ENCODE measurements at regions not wholly inside any gene's neighbourhood (a gene's known extent, or its start where the extent isn't known, plus 50 kb on each side); places are given as distances from the start of the nearest gene placed in this dataset.

- no peak for TF ChIP-seq ASH2L (IDR thresholded peaks at IDR 0.05; ENCODE audit: borderline replicate concordance, low read depth)
- no peak for TF ChIP-seq RFX5 (IDR thresholded peaks at IDR 0.05; ENCODE audit: low read depth, low read length)
- TF ChIP-seq, protein P1, sequence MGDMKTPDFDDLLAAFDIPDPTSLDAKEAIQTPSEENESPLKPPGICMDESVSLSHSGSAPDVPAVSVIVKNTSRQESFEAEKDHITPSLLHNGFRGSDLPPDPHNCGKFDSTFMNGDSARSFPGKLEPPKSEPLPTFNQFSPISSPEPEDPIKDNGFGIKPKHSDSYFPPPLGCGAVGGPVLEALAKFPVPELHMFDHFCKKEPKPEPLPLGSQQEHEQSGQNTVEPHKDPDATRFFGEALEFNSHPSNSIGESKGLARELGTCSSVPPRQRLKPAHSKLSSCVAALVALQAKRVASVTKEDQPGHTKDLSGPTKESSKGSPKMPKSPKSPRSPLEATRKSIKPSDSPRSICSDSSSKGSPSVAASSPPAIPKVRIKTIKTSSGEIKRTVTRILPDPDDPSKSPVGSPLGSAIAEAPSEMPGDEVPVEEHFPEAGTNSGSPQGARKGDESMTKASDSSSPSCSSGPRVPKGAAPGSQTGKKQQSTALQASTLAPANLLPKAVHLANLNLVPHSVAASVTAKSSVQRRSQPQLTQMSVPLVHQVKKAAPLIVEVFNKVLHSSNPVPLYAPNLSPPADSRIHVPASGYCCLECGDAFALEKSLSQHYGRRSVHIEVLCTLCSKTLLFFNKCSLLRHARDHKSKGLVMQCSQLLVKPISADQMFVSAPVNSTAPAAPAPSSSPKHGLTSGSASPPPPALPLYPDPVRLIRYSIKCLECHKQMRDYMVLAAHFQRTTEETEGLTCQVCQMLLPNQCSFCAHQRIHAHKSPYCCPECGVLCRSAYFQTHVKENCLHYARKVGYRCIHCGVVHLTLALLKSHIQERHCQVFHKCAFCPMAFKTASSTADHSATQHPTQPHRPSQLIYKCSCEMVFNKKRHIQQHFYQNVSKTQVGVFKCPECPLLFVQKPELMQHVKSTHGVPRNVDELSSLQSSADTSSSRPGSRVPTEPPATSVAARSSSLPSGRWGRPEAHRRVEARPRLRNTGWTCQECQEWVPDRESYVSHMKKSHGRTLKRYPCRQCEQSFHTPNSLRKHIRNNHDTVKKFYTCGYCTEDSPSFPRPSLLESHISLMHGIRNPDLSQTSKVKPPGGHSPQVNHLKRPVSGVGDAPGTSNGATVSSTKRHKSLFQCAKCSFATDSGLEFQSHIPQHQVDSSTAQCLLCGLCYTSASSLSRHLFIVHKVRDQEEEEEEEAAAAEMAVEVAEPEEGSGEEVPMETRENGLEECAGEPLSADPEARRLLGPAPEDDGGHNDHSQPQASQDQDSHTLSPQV (IDR thresholded peaks at IDR 0.05) = no peak
Measured at GRCh38 chr4:8739820-8740665, 131.6 kb downstream of the HMX1 start (continued).

DNA sequence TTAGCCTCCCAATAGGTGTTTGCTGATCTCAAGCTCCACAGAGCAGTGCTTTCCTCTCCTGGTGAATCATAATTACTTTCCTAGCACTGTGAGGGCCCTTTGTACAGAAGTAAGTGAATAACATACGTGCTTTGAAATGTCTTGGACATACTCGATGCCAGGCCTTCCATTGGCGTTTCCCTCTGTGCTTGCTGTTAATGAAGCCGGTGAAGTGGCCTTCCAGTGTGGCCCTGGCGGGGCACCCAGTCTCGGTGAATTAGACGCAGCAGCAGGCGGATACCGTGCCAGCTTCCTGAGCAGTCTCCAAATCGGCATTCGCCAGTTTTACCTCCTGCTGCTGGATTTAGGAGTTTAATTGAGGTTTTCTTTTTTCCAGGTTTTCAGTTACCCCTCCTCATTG, 132.3 kb downstream of the HMX1 start:
- ATAC-seq (no peak), FAIRE-seq (no peak), DNase-seq (ENCODE audit: low read depth, low spot score) (no peak)
- BruUV-seq (replicated peaks) = no TSS peak
- Histone ChIP-seq H3K9ac (ENCODE audit: control insufficient read depth, insufficient read depth, low read length) (no peak overlapping the region), H3K4me3 (no peak overlapping the region), H3K27me3 (replicated peaks in 1 of 2; ENCODE audit: control insufficient read depth in 2 of 2, insufficient read depth in 2 of 2, low read length in 1 of 2) (no peaks in the 10 kb centered on the region), H3K9me3 (replicated peaks; ENCODE audit: control insufficient read depth, insufficient read depth, low read length) (no peaks in the 10 kb centered on the region; the same call in 2 of the 3 replicates), H4K20me1 (ENCODE audit: control insufficient read depth, insufficient read depth) (no peaks in the 10 kb centered on the region), H3K36me3 (ENCODE audit: control insufficient read depth in 2 of 2, insufficient read depth in 2 of 2, low read length in 1 of 2) (no peaks in the 10 kb centered on the region), H2AFZ (ENCODE audit: control insufficient read depth, low read depth, low read length) (no peak overlapping the region), H3K79me2 (ENCODE audit: control insufficient read depth, insufficient read depth, low read length) (no peaks in the 10 kb centered on the region), H3K4me1 (ENCODE audit: control insufficient read depth, insufficient read depth, low read length) (no peaks in the 10 kb centered on the region), H3K27ac (ENCODE audit: control insufficient read depth, insufficient read depth) (no peak overlapping the region), H3K4me2 (ENCODE audit: control insufficient read depth, insufficient read depth) (no peak overlapping the region)
- ChIA-PET POLR2A (no interaction called here), CTCF (no interaction called here), RAD21 (ENCODE audit: unreplicated experiment) (no interaction called here), SMC1A (ENCODE audit: uncharacterized antibody, unreplicated experiment) (no interaction called here)
- TF ChIP-seq ZNF24 (IDR thresholded peaks at IDR 0.05) (no peak), TAF1 (IDR thresholded peaks at IDR 0.05; ENCODE audit: borderline replicate concordance, low read depth, low read length) (no peak), CEBPZ (IDR thresholded peaks at IDR 0.05; ENCODE audit: low read depth, low read length) (no peak), EGR1 (IDR thresholded peaks at IDR 0.05; ENCODE audit: borderline replicate concordance in 1 of 2, low read depth in 2 of 2, low read length in 2 of 2) (no peak), WRNIP1 (IDR thresholded peaks at IDR 0.05; ENCODE audit: borderline replicate concordance, low read depth, low read length) (no peak), GATAD2B (conservative IDR thresholded peaks at IDR 0.05; ENCODE audit: low read depth) (no peak)
- intact Hi-C loops (cut with micrococcal nuclease; ENCODE audit: unreplicated experiment) (no loop called here), in situ Hi-C loops (cut with MboI) (no loop called here)
- WGBS (ENCODE audit: insufficient coverage, insufficient replicate concordance, low lambda C conversion rate, missing lambda C conversion rate) = 43% methylated on average over 11 of the region's 11 CpGs
